Gastroesophageal sphincter (tissue), 4 donors: ENCODE measurements at regions not wholly inside any gene's neighbourhood (a gene's known extent, or its start where the extent isn't known, plus 50 kb on each side); places are given as distances from the start of the nearest gene placed in this dataset.

Source experiments
- ATAC-seq: fragments of 150-250 bp; one replicate; pipeline ENCODE4 v1.9.1; 2016; ENCODE audit warnings: mild to moderate bottlenecking, moderate library complexity
- H3K27ac ChIP-seq, 4 donors: fragments of 200-600 bp; sonication (generic) in 3 of 4; 1 replicate in 3 of 4; 2 replicates in 1 of 4; pipeline ENCODE4 v1.5.1; 2016 to 2019
- H3K27me3 ChIP-seq: fragments of 200-600 bp; sonication (generic); one replicate; pipeline ENCODE4 v1.5.1; 2019
- H3K36me3 ChIP-seq, 2 donors: fragments of 200-600 bp; sonication (generic); one replicate each; pipeline ENCODE4 v1.5.1; 2019; ENCODE audit warnings: control low read depth in 1 of 2
- H3K4me1 ChIP-seq, 3 donors: fragments of 200-600 bp; sonication (generic); 1 replicate in 2 of 3; 2 replicates in 1 of 3; pipeline ENCODE4 v1.5.1; 2016 to 2019; ENCODE audit warnings: control low read depth in 2 of 3
- H3K4me3 ChIP-seq, 2 donors: fragments of 200-600 bp; sonication (generic); one replicate each; pipeline ENCODE4 v1.5.1; 2019; ENCODE audit warnings: mild to moderate bottlenecking in 1 of 2, moderate library complexity in 1 of 2
- H3K9me3 ChIP-seq, 3 donors: fragments of 200-600 bp; sonication (generic); one replicate each; pipeline ENCODE4 v1.5.1; 2017 to 2019; ENCODE audit warnings: control low read depth in 2 of 3
- CTCF ChIP-seq, 4 experiments: fragments of 200-600 bp in 2 of 4; fragments of 450-650 bp in 2 of 4; sonication (generic) in 1 of 4; IDR thresholded peaks; one replicate each; pipeline ENCODE4 v1.5.1; 2017 to 2019; ENCODE audit warnings: antibody characterized with exemption in 4 of 4, mild to moderate bottlenecking in 2 of 4, moderate library complexity in 2 of 4
- EP300 ChIP-seq: sonication (generic); formaldehyde crosslinking; IDR thresholded peaks from one replicate; pipeline ENCODE4 v1.6.1; 2017; ENCODE audit warnings: antibody characterized with exemption, mild to moderate bottlenecking
- POLR2A ChIP-seq, 2 donors: fragments of 450-650 bp; IDR thresholded peaks; one replicate each; pipeline ENCODE4 v1.6.1; 2017; ENCODE audit warnings: antibody characterized with exemption in 2 of 2, mild to moderate bottlenecking in 2 of 2, moderate library complexity in 1 of 2
- POLR2AphosphoS5 ChIP-seq: sonication (generic); formaldehyde crosslinking; IDR thresholded peaks from one replicate; pipeline ENCODE4 v1.6.1; 2017; ENCODE audit warnings: antibody characterized with exemption
- WGBS, 2 donors: methylation state at CpG; one replicate each; pipeline ENCODE4 v1.1.5; 2018; ENCODE audit warnings: low coverage in 1 of 2; 5-methylcytosine and 5-hydroxymethylcytosine counted together

- H3K9me3 ChIP-seq, result peaks cover 0 to 6% (median 0%) of the 10 kb centered on the region in 3 donors
- 84 to 85% methylated on average over 5 of the region's 5 CpGs for WGBS, 2 donors
- H3K27me3 ChIP-seq, result no peaks in the 10 kb centered on the region
- no peaks in the 10 kb centered on the region for H3K4me1 ChIP-seq
- no peak overlapping the region for H3K4me3 ChIP-seq
- H3K27ac ChIP-seq, result no peak overlapping the region
- no peaks in the 10 kb centered on the region for H3K36me3 ChIP-seq
- TF ChIP-seq CTCF (IDR thresholded peaks at IDR 0.05), result no peak
- TF ChIP-seq POLR2A (IDR thresholded peaks at IDR 0.05), result no peak
- TF ChIP-seq POLR2AphosphoS5, result no peak
- no peak for TF ChIP-seq EP300
- ATAC-seq, result no peak
Measured at GRCh38 chr9:78745331-78745730, 448.4 kb downstream of the PSAT1 start.

- WGBS, 2 donors, result 28% methylated on average over 3 of the region's 3 CpGs
- Histone ChIP-seq H3K9me3 (peaks cover 0 to 8% (median 0%) of the 10 kb centered on the region in 3 donors), H3K27ac (no peak overlapping the region), H3K27me3 (no peaks in the 10 kb centered on the region), H3K4me3 (no peak overlapping the region), H3K4me1 (no peaks in the 10 kb centered on the region), H3K36me3 (no peaks in the 10 kb centered on the region)
- no peak for TF ChIP-seq POLR2AphosphoS5
- TF ChIP-seq POLR2A (IDR thresholded peaks at IDR 0.05), result no peak
- TF ChIP-seq EP300, result no peak
- TF ChIP-seq CTCF (IDR thresholded peaks at IDR 0.05), result no peak
- no peak for ATAC-seq
Measured at GRCh38 chr9:78746010-78746409, 449.1 kb downstream of the PSAT1 start.

- peaks cover 7% of the 10 kb centered on the region for H3K27me3 ChIP-seq
- ATAC-seq, result no peak
- peaks cover 0 to 11% (median 0%) of the 10 kb centered on the region in 3 donors for H3K9me3 ChIP-seq
- H3K4me1 ChIP-seq, result no peaks in the 10 kb centered on the region
- TF ChIP-seq POLR2A (IDR thresholded peaks at IDR 0.05) (no peak), EP300 (no peak), CTCF (IDR thresholded peaks at IDR 0.05) (no peak), POLR2AphosphoS5 (no peak)
- H3K4me3 ChIP-seq, result no peak overlapping the region
- no peak overlapping the region for H3K27ac ChIP-seq
- no peaks in the 10 kb centered on the region for H3K36me3 ChIP-seq
Measured at GRCh38 chr9:78753039-78753438, 456.1 kb downstream of the PSAT1 start.

GRCh38 chr9:78756813-78757510 lies 460.0 kb downstream of the PSAT1 start:
- TF ChIP-seq EP300 (no peak), POLR2A (IDR thresholded peaks at IDR 0.05) (no peak), POLR2AphosphoS5 (no peak), CTCF (IDR thresholded peaks at IDR 0.05) (no peak)
- whole genome bisulfite sequencing, 2 donors, result 77 to 82% methylated on average over 7 of the region's 7 CpGs

GRCh38 chr9:78763424-78763823 lies 466.5 kb downstream of the PSAT1 start:
- H3K4me1 ChIP-seq, result no peaks in the 10 kb centered on the region
- no peaks in the 10 kb centered on the region for H3K36me3 ChIP-seq
- no peaks in the 10 kb centered on the region for H3K27me3 ChIP-seq
- H3K4me3 ChIP-seq, result no peak overlapping the region
- no peak for ATAC-seq
- H3K27ac ChIP-seq, result no peak overlapping the region
- 100% methylated on average over 2 of the region's 4 CpGs; no CpG with 5 or more reads in 1 of the 2 donors for WGBS, 2 donors
- H3K9me3 ChIP-seq, result no peaks in the 10 kb centered on the region
- TF ChIP-seq POLR2AphosphoS5 (no peak), EP300 (no peak), CTCF (IDR thresholded peaks at IDR 0.05) (no peak), POLR2A (IDR thresholded peaks at IDR 0.05) (no peak)

More at GRCh38 chr9:78756813-78757510, 460.0 kb downstream of the PSAT1 start:
- Histone ChIP-seq H3K27ac (no peak overlapping the region), H3K9me3 (no peaks in the 10 kb centered on the region), H3K4me1 (no peaks in the 10 kb centered on the region), H3K27me3 (peaks cover 7% of the 10 kb centered on the region), H3K36me3 (no peaks in the 10 kb centered on the region), H3K4me3 (no peak overlapping the region)
- ATAC-seq, result no peak
